Fibroblast of lung (primary cell): ENCODE measurements at regions not wholly inside any gene's neighbourhood (a gene's known extent, or its start where the extent isn't known, plus 50 kb on each side); places are given as distances from the start of the nearest gene placed in this dataset.

ENCODE experiments used
- CTCF ChIP-seq, 2 donors: IDR thresholded peaks in 1 of 2; conservative IDR thresholded peaks in 1 of 2; 1 replicate in 1 of 2; 2 replicates in 1 of 2; pipeline ENCODE4 v1.5.1; 2011 to 2012; ENCODE audit warnings: low read length in 2 of 2, control low read depth in 1 of 2, inconsistent platforms in 1 of 2, low read depth in 1 of 2, mild to moderate bottlenecking in 1 of 2
- EZH2 ChIP-seq: IDR thresholded peaks from 2 replicates; pipeline ENCODE4 v1.5.1; 2012; ENCODE audit warnings: low read length, control low read depth, mild to moderate bottlenecking; ENCODE audit errors: missing control alignments

DNA sequence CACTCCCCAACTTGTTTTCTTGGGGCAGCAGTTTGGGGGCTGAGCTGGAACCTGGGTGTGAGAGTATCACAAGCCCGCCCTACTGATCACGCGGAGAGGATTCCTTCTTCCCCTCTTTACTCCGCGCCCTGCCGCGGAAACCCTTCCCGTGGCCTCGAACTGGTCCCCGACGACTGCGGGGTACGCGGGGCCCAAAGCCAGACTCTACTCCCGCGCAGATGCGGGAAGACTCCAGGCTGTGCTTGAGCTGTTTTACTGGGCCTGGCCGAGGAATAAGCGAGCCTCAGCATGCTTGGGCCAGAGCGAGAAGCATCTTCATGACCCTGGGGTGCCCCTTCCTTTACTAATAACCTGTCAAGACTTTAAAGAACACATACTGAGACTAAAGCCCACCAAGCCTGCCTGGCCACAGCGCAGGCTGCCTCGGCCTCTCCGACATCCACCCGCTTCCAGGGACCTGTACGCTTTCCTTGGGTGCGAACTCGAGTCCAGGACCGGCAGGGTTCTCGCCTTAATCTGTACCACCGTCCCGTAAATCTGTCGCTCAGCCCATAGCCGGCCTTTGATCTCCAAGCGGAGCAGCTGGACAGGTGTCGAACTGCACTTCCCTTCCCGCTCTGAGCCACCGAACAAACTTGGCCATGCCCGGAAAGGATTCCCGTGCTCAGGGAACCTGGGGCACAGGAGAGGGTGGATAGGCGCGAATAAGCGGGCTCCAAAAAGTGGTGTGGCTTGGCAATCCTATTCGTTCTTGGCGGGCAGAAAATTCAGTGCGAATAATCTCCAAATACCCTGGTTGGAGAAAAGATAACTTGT lies 55.0 kb upstream of the TMEM33 start:
- TF ChIP-seq CTCF (conservative IDR thresholded peaks at IDR 0.05 in 1 of 2, IDR thresholded peaks at IDR 0.05 in 1 of 2; ENCODE audit: low read depth in 1 of 2, low read length in 2 of 2) = no peak
- peak; percentile 41 for TF ChIP-seq EZH2
